ENCODE measurements at regions not wholly inside any gene's neighbourhood (a gene's known extent, or its start where the extent isn't known, plus 50 kb on each side); places are given as distances from the start of the nearest gene placed in this dataset.

GRCh38 chr1:60823151-60823550 lies 259.2 kb upstream of the NFIA start:
- no peak for DNase-seq (ENCODE audit: low spot score)
- ATAC-seq (ENCODE audit: low FRiP score): no peak
- TF ChIP-seq, protein P1, sequence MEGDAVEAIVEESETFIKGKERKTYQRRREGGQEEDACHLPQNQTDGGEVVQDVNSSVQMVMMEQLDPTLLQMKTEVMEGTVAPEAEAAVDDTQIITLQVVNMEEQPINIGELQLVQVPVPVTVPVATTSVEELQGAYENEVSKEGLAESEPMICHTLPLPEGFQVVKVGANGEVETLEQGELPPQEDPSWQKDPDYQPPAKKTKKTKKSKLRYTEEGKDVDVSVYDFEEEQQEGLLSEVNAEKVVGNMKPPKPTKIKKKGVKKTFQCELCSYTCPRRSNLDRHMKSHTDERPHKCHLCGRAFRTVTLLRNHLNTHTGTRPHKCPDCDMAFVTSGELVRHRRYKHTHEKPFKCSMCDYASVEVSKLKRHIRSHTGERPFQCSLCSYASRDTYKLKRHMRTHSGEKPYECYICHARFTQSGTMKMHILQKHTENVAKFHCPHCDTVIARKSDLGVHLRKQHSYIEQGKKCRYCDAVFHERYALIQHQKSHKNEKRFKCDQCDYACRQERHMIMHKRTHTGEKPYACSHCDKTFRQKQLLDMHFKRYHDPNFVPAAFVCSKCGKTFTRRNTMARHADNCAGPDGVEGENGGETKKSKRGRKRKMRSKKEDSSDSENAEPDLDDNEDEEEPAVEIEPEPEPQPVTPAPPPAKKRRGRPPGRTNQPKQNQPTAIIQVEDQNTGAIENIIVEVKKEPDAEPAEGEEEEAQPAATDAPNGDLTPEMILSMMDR (IDR thresholded peaks at IDR 0.05): no peak

DNA sequence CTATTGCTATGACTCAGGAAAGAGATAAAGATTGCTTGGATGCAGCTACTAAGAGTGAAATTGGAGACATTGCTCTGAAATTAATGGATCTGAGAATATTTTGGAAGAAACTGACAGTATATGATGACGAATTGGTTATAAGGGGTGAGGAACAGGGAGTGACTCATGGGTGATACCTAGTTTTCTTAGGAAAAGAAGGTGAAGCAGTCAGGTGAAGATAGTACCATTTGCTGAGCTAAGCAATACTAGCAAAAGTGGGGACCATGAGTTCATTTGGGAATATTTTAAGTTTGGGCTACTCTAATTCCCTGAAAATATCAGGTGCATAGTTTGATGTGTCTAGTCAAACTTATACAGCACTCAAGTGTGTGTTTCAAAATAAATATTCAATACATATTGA lies 260.1 kb upstream of the NFIA start:
- ATAC-seq (ENCODE audit: low FRiP score): no peak
- no peak for DNase-seq (ENCODE audit: low spot score)
- TF ChIP-seq, protein P1 (IDR thresholded peaks at IDR 0.05): no peak

- TF ChIP-seq, protein P1 (IDR thresholded peaks at IDR 0.05): no peak
- no peak for DNase-seq (ENCODE audit: low spot score)
- no peak for ATAC-seq (ENCODE audit: low FRiP score)
Observed at GRCh38 chr1:60821156-60821555, 261.2 kb upstream of the NFIA start.

GRCh38 chr1:60818969-60819701 lies 263.2 kb upstream of the NFIA start:
- TF ChIP-seq, protein P1 (IDR thresholded peaks at IDR 0.05): no peak
- no peak for DNase-seq (ENCODE audit: low spot score)
- ATAC-seq (ENCODE audit: low FRiP score): no peak

DNA sequence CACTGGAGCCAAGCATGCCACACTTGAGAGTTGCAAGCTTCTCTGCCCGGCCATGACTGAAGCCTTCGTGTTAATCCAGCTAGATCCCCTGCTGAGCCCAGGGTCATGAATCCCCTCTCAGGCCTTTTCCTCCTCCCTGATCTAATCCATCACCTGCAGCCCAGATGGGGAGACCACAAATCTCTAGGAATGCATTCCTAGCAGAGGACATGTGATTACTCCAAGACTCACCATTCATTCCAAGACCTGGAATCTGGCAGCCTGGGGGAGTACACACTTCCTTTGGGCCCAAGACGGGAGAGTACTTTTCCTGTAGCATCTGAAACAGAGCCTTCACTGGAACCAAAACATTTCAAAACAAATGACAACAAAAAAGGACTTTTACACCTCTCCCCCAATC lies 269.3 kb upstream of the NFIA start:
- TF ChIP-seq, protein P1 (IDR thresholded peaks at IDR 0.05): no peak
- no peak for DNase-seq (ENCODE audit: low spot score)
- no peak for ATAC-seq (ENCODE audit: low FRiP score)

DNA sequence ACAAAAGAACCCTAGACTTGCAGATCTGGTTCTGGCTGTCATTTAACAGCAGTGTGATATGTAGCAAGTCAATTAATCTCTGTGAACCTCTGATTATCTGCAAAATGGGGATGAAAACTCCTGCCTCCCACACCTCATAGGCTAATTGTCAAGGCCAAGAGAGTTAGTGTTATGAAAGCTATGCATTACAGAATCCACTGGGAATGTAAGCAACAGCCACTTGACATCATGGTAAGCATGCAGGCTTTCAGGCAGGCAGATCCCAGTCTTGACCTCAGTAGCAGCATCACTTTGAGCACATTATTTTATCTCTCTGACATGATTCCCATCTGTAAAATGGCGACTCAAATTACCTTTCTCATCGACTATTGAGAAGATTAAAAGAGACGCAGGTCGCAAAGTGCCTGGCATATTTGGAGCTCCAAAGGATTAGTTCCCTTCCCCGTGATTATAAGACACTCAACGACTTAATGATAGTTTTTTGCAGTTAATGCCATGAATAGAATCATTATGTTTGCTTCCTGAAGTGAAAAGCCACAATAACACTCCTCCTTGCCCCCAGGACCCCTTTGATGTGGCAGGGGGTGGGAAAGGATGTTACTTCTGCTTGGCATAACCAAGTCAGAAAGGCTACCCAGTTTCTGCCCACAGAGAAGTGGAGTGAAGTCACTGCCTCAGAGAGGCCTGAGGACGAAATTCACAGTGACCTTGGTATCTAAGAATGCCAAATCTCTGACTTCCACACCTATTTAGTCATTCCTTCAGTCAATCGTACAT lies 273.0 kb upstream of the NFIA start:
- no peak for ATAC-seq (ENCODE audit: low FRiP score)
- TF ChIP-seq, protein P1 (IDR thresholded peaks at IDR 0.05): no peak
- no peak for DNase-seq (ENCODE audit: low spot score)

DNA sequence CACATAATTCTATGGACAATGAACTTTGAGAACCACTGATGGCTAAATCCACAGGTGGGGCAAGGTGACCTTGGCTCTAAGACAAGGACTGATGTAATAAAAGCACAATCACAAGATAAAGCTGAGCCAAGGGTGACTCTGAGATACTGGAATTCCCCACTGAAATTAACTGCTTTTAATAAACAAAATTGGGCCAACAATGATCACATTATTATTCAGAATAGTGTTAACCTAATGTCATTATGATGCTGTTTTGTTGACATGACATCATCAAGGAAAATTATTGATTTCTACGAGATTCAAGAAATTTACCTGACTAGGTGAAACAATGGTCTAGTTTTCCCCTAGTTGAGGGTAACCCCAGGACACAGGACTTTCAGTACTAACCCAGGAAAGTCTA lies 273.7 kb upstream of the NFIA start:
- ATAC-seq (ENCODE audit: low FRiP score) (no peak), DNase-seq (ENCODE audit: low spot score) (no peak)
- TF ChIP-seq, protein P1 (IDR thresholded peaks at IDR 0.05): no peak
